PC-9 (cell line): ENCODE measurements at regions not wholly inside any gene's neighbourhood (a gene's known extent, or its start where the extent isn't known, plus 50 kb on each side); places are given as distances from the start of the nearest gene placed in this dataset.

Experiments used
- CTCF ChIP-seq: fragments of 200-600 bp; sonication (generic); conservative IDR thresholded peaks from 2 replicates; pipeline ENCODE4 v1.6.1; 2017; ENCODE audit warnings: mixed run types, antibody characterized with exemption, mild to moderate bottlenecking, moderate library complexity
- EZH2 ChIP-seq: fragments of 200-600 bp; sonication (generic); IDR thresholded peaks from 2 replicates; pipeline ENCODE4 v1.8.0; 2017; ENCODE audit warnings: antibody characterized with exemption, low read depth

- TF ChIP-seq CTCF (no peak), EZH2 (no peak)
These were observed 231.7 kb downstream of the SYK start for GRCh38 chr9:91033270-91033669.
